ENCODE measurements at regions not wholly inside any gene's neighbourhood (a gene's known extent, or its start where the extent isn't known, plus 50 kb on each side); places are given as distances from the start of the nearest gene placed in this dataset.

DNA sequence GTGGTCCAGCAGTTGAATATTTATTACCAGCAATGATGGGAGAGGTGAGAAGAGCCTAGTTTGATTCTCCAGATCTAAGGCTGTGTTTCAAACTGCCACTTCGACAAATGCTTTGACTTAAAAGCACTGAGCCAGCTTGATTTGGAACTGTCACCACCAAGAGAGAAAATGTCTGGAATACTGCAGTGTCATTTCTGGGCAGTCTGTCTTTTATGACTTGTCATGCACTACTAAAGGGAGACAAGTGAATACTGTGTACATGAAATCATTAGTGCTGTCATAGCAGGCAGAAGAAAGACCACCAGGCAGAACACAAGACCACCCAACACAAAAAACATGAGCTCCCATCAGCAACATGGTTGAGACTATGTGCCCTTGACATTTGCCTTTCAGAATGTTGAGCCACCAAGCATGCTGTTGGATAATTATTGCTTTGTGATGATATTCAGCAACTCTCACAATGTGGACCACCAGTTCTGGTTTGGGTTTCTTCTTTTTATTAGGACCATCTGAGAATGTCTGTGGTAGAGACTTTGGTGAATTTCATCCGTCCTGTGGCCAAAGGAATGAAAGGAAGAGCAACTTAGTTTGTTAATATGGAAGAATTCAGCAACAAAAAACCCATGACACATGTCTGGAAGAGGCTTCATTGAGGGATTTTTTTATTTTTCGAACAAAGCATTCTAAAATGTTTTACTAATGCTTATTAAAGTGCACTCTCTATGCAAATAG is 125.8 kb downstream of the NTMT2 start:
- DNase-seq (ENCODE audit: low spot score): no peak

DNA sequence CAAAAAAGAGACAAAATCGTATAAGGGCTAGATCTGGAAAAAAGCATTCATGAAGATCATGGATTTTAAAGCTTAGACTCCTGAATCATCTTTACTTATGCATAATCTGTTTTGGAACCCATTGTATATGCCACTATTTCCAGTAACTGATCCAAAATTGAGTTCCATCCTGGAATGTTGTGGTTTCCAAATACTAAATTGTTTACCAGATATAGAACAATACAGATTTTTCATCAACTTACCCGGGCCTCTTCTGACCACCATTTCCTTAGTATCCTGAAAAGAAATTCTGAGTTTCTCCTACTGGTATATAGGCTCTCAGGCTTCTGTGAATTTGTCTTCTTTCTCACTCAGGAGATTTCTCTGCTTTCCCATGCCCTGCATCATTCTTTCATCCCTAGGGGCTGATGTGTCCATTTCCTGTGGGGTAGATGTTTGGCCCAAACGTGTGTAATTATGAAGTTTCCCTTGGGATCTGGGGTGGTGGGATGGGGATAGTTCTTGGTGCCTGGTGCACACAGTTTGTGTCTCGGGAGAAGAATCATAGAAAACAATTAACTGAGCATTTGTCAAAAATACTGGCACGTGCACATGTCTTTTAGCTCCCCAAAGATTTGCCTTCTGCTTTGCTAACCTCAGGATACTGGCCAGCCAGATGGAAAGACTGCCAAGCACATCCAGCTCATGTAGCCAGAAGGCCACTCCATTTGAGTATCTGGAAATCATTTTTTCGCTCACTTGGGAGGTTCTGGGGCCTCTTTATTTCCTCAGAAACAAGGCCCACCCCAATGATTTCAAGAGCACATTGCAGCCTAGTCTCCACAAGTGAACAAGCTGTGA is 127.8 kb downstream of the NTMT2 start:
- DNase-seq (ENCODE audit: low spot score): no peak

DNA sequence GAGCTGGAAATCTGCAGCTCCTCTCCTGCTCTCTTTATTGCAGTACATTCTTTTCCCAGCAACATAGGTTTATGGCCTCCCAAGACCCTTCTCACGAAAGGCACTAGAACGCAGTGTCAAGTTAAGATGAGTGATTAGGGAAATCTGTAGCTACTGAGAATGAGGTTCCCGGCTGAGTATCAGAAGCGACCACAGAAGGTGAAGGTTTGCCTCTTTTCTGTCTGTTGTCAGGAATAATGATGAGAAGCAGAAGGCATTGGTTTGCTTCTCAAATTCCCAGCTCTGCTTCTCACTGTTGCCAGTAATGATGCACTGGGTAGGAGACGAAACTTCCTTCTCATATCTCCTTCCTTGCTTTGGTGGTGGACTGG is 128.4 kb downstream of the NTMT2 start:
- no peak for DNase-seq (ENCODE audit: low spot score)

DNA sequence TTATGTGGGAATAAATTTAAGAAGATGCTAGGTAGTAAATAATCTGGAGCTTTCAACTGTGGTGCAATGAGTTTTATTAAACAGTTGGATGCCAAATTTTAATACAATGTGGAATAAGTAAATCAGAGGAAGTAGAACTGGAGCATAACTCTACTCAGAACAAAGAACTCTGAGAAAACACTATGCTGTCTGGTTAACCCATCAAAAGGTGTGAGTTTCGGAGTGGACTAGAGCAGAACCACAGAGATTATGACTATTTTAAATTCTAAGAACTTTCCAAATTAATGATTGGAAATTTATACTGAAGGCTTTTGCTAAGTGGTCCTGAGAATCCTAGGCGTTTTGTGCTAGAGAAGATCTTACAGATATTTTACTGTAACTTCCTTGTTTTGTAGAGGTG is 132.2 kb downstream of the NTMT2 start:
- no peak for DNase-seq (ENCODE audit: low spot score)

DNA sequence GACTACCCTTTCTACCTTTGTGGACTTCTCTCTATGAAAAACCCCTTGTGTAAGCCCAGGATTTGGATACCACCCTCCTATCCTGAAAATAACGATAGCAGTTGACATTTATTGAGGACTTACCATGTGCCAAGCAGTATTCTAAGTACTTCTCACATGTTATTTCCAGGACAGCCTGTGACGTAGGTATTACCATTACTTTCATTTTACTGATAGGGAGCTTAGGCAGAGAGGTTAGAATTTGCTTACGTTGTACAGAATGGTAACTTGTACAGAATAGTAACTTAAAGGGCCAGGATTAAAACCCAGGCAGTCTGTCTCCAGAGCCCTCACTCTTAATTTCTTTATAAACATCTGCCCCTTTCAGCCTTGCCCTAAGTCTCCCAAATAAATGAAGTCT is 138.3 kb downstream of the NTMT2 start:
- DNase-seq (ENCODE audit: low spot score): no peak

DNA sequence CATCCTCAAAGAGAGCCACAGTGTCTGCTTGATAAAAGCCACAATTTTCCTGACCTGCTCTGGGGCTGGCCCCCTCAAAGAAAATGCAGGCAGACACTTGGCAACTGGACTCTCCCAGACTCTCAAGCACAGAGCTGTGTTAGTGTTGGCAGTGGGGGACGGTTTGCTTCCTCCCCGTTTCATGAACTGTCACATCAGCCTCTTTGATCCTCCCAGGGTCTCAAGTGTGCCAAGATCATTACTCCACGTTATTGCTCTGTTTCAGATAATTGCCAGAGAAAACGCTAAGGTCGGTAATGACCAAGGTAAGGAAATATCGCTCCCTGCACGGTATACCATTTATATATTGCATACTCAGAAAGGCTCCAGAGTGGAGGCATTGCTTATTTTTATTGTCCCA is 138.8 kb downstream of the NTMT2 start:
- DNase-seq (ENCODE audit: low spot score): no peak

GRCh38 chr1:170284951-170285350 is 139.2 kb downstream of the NTMT2 start:
- DNase-seq (ENCODE audit: low spot score): no peak

GRCh38 chr1:170288155-170288554 is 142.4 kb downstream of the NTMT2 start:
- DNase-seq (ENCODE audit: low spot score): no peak

GRCh38 chr1:170290276-170290675 is 144.5 kb downstream of the NTMT2 start:
- no peak for DNase-seq (ENCODE audit: low spot score)

DNA sequence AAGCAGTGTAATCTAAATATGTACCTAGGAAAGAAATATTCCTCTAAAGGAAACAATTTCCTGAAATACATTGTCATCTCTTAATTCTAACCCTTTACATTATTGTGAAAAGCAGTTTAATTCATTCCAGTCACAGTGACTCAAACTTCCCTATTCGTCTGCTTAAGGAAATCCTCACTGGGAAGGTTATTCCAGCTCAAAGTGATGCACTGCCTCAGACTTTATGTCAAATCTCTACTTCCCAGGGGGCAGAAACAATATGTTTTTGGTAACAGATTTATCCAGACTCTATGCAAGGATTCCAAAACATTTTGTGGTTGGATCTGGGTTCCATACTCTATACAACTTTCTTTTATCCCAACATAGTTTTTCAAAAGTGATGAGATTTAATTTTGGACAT is 145.2 kb downstream of the NTMT2 start:
- DNase-seq (ENCODE audit: low spot score): no peak

DNA sequence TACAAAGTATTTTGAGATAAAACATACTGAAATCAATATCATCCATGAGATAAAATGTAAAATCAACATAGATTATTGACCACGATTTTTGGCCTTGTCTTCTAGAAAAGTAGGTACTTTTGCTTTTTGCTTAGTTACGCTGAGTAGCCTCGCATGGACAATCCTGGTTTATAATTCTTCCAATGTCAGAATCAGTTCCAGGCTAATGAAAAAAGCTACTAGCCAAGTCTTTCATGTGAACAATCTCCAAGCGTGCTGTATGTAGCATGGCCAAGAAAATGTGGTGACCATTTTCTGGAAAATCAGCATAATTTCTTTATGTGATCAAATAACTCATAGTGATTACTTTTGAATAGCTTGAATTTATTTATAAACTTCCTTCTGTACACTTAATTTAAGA is 145.8 kb downstream of the NTMT2 start:
- DNase-seq (ENCODE audit: low spot score): no peak

DNA sequence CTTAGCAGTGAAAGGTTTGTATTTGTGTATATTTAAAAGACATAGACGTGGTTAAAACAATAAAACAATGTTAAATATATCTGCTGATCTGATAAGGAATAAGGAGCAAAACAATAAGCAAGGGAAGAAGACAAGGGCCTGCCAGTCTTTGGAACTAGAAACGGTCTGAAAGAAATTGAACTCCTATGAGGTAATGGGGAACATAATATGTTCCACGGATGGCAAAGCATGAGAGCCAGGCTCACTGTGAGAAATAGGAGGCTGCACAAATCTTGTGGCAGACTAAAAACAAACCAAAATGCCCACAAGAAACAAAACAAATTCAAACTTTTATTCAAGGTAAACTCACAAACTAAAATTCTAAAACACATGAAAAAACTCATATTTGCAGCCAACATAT is 150.5 kb downstream of the NTMT2 start:
- DNase-seq (ENCODE audit: low spot score): no peak

DNA sequence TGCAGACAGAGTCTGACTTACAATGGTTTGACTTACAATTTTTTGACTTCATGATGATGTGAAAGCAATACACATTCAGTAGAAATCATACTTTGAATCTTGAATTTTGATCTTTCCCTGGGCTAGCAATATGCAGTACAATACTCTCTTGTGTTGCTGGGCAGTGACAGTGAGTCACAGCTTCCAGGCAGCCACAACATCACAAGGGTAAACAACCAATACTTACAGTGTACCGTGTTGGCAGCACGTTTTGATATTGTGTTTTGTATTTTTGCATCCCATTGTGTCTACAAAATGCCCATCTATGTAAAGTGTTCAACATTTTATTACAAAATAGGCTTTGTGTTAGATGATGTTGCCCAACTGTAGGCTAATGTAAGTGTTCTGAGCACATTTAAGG is 150.9 kb downstream of the NTMT2 start:
- DNase-seq (ENCODE audit: low spot score): no peak

DNA sequence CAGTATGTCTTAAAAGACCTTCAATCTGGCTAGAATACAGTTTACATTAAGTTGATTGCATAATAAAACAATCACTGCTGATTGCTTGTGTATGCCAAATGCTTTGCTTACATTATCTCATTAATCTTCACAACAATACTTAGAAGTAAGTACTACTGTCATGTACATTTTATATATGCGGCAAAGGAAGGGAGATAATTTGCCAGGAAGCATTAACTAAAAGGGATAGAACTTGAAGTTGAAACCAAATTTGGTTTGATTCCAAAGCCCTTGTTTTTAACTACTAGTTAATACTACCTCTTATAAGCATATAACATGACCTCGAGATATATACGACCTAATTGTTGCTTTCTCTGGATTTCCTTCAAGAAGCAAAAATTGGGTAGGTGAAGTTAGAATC is 155.8 kb downstream of the NTMT2 start:
- no peak for DNase-seq (ENCODE audit: low spot score)

GRCh38 chr1:170303034-170303433 is 157.3 kb downstream of the NTMT2 start:
- no peak for DNase-seq (ENCODE audit: low spot score)

GRCh38 chr1:170305777-170306512 is 160.2 kb downstream of the NTMT2 start:
- no peak for DNase-seq (ENCODE audit: low spot score)

- DNase-seq (ENCODE audit: low spot score): no peak
Observed at GRCh38 chr1:170306513-170306910, 160.8 kb downstream of the NTMT2 start.

GRCh38 chr1:170306948-170307347 is 161.2 kb downstream of the NTMT2 start:
- no peak for DNase-seq (ENCODE audit: low spot score)

DNA sequence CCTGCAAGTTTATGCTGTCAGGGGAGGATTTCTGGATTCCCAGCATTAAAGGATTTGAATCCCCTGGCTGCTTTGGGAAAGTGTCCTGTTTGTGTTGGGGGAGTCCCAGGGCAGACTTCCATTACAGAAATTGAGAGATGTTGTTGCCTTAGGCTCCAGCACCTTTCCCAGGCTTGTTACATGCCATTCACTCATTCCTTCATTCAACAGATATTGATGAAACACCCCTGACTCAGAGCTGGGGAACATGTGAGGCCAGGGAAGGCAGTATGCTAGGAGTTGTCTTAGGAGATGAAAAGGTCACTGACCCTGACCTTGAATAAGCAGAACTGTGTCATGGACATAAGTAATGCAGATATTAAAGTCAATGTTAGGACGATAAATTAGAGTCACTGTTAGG is 161.7 kb downstream of the NTMT2 start:
- no peak for DNase-seq (ENCODE audit: low spot score)

GRCh38 chr1:170309389-170310013 is 163.7 kb downstream of the NTMT2 start:
- DNase-seq (ENCODE audit: low spot score): peak; percentile 71

DNA sequence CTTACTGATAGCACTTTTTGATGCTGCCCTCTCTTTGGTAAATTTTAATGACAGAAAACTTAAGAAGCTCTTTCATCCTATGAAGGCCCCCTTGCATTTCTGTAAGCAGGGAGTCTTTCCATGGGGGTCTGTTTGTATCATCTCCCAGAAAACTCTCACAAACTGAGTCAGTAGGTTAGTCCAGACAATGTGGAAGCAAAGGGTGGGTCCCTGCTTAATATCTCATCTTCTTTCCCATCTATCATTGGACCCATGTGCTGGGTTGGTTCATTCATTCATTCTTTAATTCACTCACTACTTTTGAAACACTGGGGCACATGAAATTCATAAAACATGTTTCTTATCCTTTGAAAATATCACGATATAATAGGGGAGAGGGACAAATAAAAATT is 164.3 kb downstream of the NTMT2 start:
- DNase-seq (ENCODE audit: low spot score): no peak

DNA sequence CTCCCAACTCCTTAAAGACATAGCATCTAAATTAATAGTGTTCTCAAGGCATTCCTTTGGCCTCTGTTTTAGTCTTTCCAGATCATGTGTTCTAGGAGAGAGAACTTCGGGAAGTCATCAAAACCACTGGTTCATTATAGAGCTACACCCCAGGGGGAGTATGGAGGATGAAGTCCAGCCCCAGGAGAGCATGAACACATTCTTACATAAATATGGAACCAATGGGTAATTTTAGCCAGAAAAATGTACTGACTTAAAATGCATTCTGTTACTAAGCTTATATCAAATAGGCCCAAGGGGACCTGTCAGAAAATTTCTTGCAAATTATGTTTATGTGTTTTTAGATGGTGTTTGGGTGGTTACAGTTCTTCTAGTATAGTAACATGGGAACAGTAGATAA is 165.2 kb downstream of the NTMT2 start:
- DNase-seq (ENCODE audit: low spot score): no peak

- no peak for DNase-seq (ENCODE audit: low spot score)
Observed at GRCh38 chr1:170313306-170313705, 167.5 kb downstream of the NTMT2 start.
